ENCODE measurements at regions not wholly inside any gene's neighbourhood (a gene's known extent, or its start where the extent isn't known, plus 50 kb on each side); places are given as distances from the start of the nearest gene placed in this dataset.

DNA sequence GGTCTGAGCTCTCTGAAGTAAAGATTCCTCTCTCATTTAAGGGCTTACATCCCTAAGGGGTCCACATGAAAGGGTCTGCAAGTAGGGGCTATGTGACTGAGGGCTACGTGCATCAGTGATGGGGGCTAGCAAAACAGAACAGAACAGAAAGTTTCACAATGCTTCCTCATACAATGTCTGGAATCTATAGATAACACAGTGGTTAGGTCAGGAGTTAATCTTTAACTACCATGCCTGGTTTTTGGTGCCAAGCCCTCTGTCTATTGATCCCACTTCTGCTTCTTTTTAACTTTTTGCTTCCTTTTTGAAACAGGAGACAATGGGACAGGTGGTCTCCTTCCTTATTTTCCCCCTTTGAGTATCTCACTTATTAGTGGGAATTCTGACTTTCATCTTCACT lies 263.0 kb downstream of the DDX3Y start:
- TF ChIP-seq CTCF (IDR thresholded peaks at IDR 0.05): no peak
- no peak for TF ChIP-seq EZH2 (IDR thresholded peaks at IDR 0.05; ENCODE audit: borderline replicate concordance, insufficient read depth, low read depth, low read length, poor library complexity, severe bottlenecking)
